SK-N-SH (cell line): ENCODE measurements at regions not wholly inside any gene's neighbourhood (a gene's known extent, or its start where the extent isn't known, plus 50 kb on each side); places are given as distances from the start of the nearest gene placed in this dataset.

Source experiments
- CTCF ChIA-PET: fragments of 300-600, 350-600 bp; formaldehyde crosslinking; extraction: SDS; loops from one replicate; lab custom pipeline; 2021; lab: Yijun Ruan, JAX
- POLR2A ChIA-PET: fragments of 350-600 bp; sonication (Branson Sonifier 250); formaldehyde crosslinking; extraction: SDS; loops from one replicate; lab custom pipeline; 2020; ENCODE audit warnings: antibody characterized with exemption, inconsistent platforms; lab: Yijun Ruan, JAX
- DNase-seq: peaks from one replicate; pipeline ENCODE4 v3.0.0; 2012
- H2AFZ ChIP-seq: fragments of 200-600 bp; sonication (generic); 2 replicates; pipeline ENCODE4 v1.8.1; 2016; ENCODE audit warnings: antibody characterized with exemption, mild to moderate bottlenecking, low read depth
- H3F3A ChIP-seq: fragments of 200-600 bp; sonication (generic); replicated peaks from 2 replicates; pipeline ENCODE3; 2016; ENCODE audit warnings: antibody characterized with exemption, mild to moderate bottlenecking; ENCODE audit not compliant: insufficient read depth
- H3K27ac ChIP-seq, 2 experiments: fragments of 200-500 bp in 1 of 2; fragments of 200-600 bp in 1 of 2; sonication (Bioruptor generic) in 1 of 2; sonication (generic), shearing (Covaris generic) in 1 of 2; 2 replicates each; pipeline versions ENCODE4 v1.5.1 to v1.6.1; 2014 to 2016; ENCODE audit warnings: low read depth in 2 of 2, inconsistent platforms in 1 of 2, low read length in 1 of 2, mild to moderate bottlenecking in 1 of 2, mixed read lengths in 1 of 2
- H3K27me3 ChIP-seq: fragments of 200-600 bp; sonication (generic), shearing (Covaris generic); 2 replicates; pipeline ENCODE4 v1.6.1; 2016; ENCODE audit warnings: mixed run types; ENCODE audit not compliant: insufficient read depth
- H3K36me3 ChIP-seq, 2 experiments: fragments of 200-500 bp in 1 of 2; fragments of 200-600 bp in 1 of 2; sonication (Bioruptor generic) in 1 of 2; sonication (generic) in 1 of 2; replicated peaks in 1 of 2; 2 replicates each; pipeline versions ENCODE3 to v1.5.1; 2014 to 2016; ENCODE audit warnings: low read length in 1 of 2, mild to moderate bottlenecking in 1 of 2; ENCODE audit not compliant: insufficient read depth in 2 of 2, control insufficient read depth in 1 of 2
- H3K4me1 ChIP-seq, 2 experiments: fragments of 200-500 bp in 1 of 2; fragments of 200-600 bp in 1 of 2; sonication (Bioruptor generic) in 1 of 2; sonication (generic), shearing (Covaris generic) in 1 of 2; 2 replicates each; pipeline versions ENCODE4 v1.5.1 to v1.6.1; 2014 to 2016; ENCODE audit warnings: low read depth in 1 of 2, low read length in 1 of 2, mixed run types in 1 of 2; ENCODE audit not compliant: insufficient read depth in 2 of 2, control insufficient read depth in 1 of 2
- H3K4me2 ChIP-seq: fragments of 200-600 bp; sonication (generic), shearing (Covaris generic); 2 replicates; pipeline ENCODE4 v1.6.1; 2017; ENCODE audit warnings: mixed run types
- H3K4me3 ChIP-seq, 2 experiments: fragments of 200-500 bp in 1 of 2; fragments of 200-600 bp in 1 of 2; sonication (Bioruptor generic) in 1 of 2; sonication (generic), shearing (Covaris generic) in 1 of 2; 2 replicates each; pipeline versions ENCODE4 v1.5.1 to v1.8.1; 2014 to 2016; ENCODE audit warnings: low read depth in 2 of 2, inconsistent platforms in 1 of 2, low read length in 1 of 2, mild to moderate bottlenecking in 1 of 2, mixed read lengths in 1 of 2, moderate library complexity in 1 of 2
- H3K79me2 ChIP-seq: fragments of 200-600 bp; sonication (generic); 2 replicates; pipeline ENCODE4 v1.8.1; 2017; ENCODE audit warnings: mild to moderate bottlenecking; ENCODE audit not compliant: insufficient read depth
- H3K9ac ChIP-seq: fragments of 200-600 bp; sonication (generic); 2 replicates; pipeline ENCODE4 v1.6.1; 2017; ENCODE audit warnings: mixed run types
- H3K9me2 ChIP-seq: fragments of 200-600 bp; sonication (generic); 2 replicates; pipeline ENCODE4 v1.6.1; 2017; ENCODE audit warnings: mixed run types
- H3K9me3 ChIP-seq: fragments of 200-600 bp; sonication (generic); 2 replicates; pipeline ENCODE4 v1.6.1; 2017; ENCODE audit warnings: mixed run types, mild to moderate bottlenecking, moderate library complexity
- H4K20me1 ChIP-seq: fragments of 200-600 bp; sonication (generic); 2 replicates; pipeline ENCODE4 v1.6.1; 2017; ENCODE audit warnings: mild to moderate bottlenecking, mixed run types; ENCODE audit not compliant: insufficient read depth
- CHD2 ChIP-seq: fragments of 150-350 bp; IDR thresholded peaks from 2 replicates; pipeline ENCODE4 v1.6.1; 2018; ENCODE audit warnings: low read length; ENCODE audit not compliant: partially characterized antibody
- CTCF ChIP-seq: fragments of 200-600 bp; sonication (generic); IDR thresholded peaks from 2 replicates; pipeline ENCODE4 v1.6.1; 2017; ENCODE audit warnings: antibody characterized with exemption, mild to moderate bottlenecking, moderate library complexity
- ELF1 ChIP-seq: IDR thresholded peaks from 2 replicates; pipeline ENCODE4 v1.4.0; 2012
- FOSL2 ChIP-seq: IDR thresholded peaks from 2 replicates; pipeline ENCODE4 v1.4.0; 2012; ENCODE audit warnings: low read depth, mild to moderate bottlenecking, moderate library complexity, borderline replicate concordance
- FOXJ3 ChIP-seq: sonication (generic); formaldehyde crosslinking; IDR thresholded peaks from 2 replicates; pipeline ENCODE4 v1.5.1; 2020; ENCODE audit warnings: mild to moderate bottlenecking, missing genetic modification reagents
- IRF3 ChIP-seq: fragments of 150-350 bp; IDR thresholded peaks from 2 replicates; pipeline ENCODE4 v1.6.1; 2016; ENCODE audit warnings: mild to moderate bottlenecking, low read depth, low read length
- JUND ChIP-seq: IDR thresholded peaks from 2 replicates; pipeline ENCODE4 v1.4.0; 2012
- MXI1 ChIP-seq: IDR thresholded peaks from 2 replicates; pipeline ENCODE4 v1.6.1; 2012; ENCODE audit warnings: mild to moderate bottlenecking, low read depth, low read length, improper control_type of control experiment
- NFIC ChIP-seq: IDR thresholded peaks from 2 replicates; pipeline ENCODE4 v1.4.0; 2012; ENCODE audit warnings: borderline replicate concordance
- NRF1 ChIP-seq: IDR thresholded peaks from 2 replicates; pipeline ENCODE4 v1.6.1; 2012; ENCODE audit warnings: low read depth, mild to moderate bottlenecking, low read length
- POLR2AphosphoS5 ChIP-seq: IDR thresholded peaks from 2 replicates; pipeline ENCODE4 v1.6.1; 2012; ENCODE audit warnings: low read depth, low read length
- RAD21 ChIP-seq: IDR thresholded peaks from 2 replicates; pipeline ENCODE4 v1.6.1; 2012; ENCODE audit warnings: mild to moderate bottlenecking, low read length
- RCOR1 ChIP-seq: fragments of 150-350 bp; IDR thresholded peaks from 2 replicates; pipeline ENCODE4 v1.6.1; 2017; ENCODE audit warnings: antibody characterized with exemption, low read length
- REST ChIP-seq: IDR thresholded peaks from 2 replicates; pipeline ENCODE4 v1.6.1; 2012; ENCODE audit warnings: mild to moderate bottlenecking, low read depth, low read length, moderate library complexity
- RFX5 ChIP-seq: IDR thresholded peaks from 2 replicates; pipeline ENCODE4 v1.6.1; 2012; ENCODE audit warnings: mild to moderate bottlenecking, improper control_type of control experiment, low read length
- TAF1 ChIP-seq: IDR thresholded peaks from 2 replicates; pipeline ENCODE4 v1.6.1; 2012; ENCODE audit warnings: low read depth, mild to moderate bottlenecking, low read length, moderate library complexity, borderline replicate concordance
- TCF12 ChIP-seq: IDR thresholded peaks from 2 replicates; pipeline ENCODE4 v1.4.0; 2012
- TEAD4 ChIP-seq: IDR thresholded peaks from 2 replicates; pipeline ENCODE4 v1.4.0; 2012; ENCODE audit warnings: mild to moderate bottlenecking, borderline replicate concordance; ENCODE audit not compliant: insufficient read depth
- USF2 ChIP-seq: fragments of 150-350 bp; IDR thresholded peaks from 2 replicates; pipeline ENCODE4 v1.6.1; 2017; ENCODE audit warnings: antibody characterized with exemption, low read length, low read depth, borderline replicate concordance
- ZBTB33 ChIP-seq: IDR thresholded peaks from 2 replicates; pipeline ENCODE4 v1.4.0; 2012; ENCODE audit warnings: low read depth, borderline replicate concordance
- WGBS: methylation state at CpG from one replicate; pipeline ENCODE4 v1.1.6; 2017; ENCODE audit warnings: low lambda C conversion rate; 5-methylcytosine and 5-hydroxymethylcytosine counted together

GRCh38 chr2:115946891-115947290 is 1504.5 kb downstream of the DPP10 start:
- ChIA-PET POLR2A (no interaction called here), CTCF (no interaction called here)
- no peak for DNase-seq
- Histone ChIP-seq H3F3A (no peaks in the 10 kb centered on the region), H3K36me3 (no peaks in the 10 kb centered on the region), H3K79me2 (no peaks in the 10 kb centered on the region), H3K27me3 (no peaks in the 10 kb centered on the region), H3K4me2 (no peak overlapping the region), H3K27ac (no peak overlapping the region), H2AFZ (no peak overlapping the region), H3K9ac (no peak overlapping the region), H3K9me2 (no peaks in the 10 kb centered on the region), H3K4me1 (no peaks in the 10 kb centered on the region), H3K9me3 (no peaks in the 10 kb centered on the region), H3K4me3 (no peak overlapping the region), H4K20me1 (no peaks in the 10 kb centered on the region)
- TF ChIP-seq RCOR1 (no peak), FOXJ3 (CRISPR knock-in tag) (no peak), TEAD4 (no peak), TAF1 (no peak)
- WGBS: 18% methylated on average over 2 of the region's 2 CpGs

GRCh38 chr2:115976916-115977315 is 1534.5 kb downstream of the DPP10 start:
- no peak for DNase-seq
- Histone ChIP-seq H3K9me2 (no peaks in the 10 kb centered on the region), H3K9me3 (peaks cover 5% of the 10 kb centered on the region), H3K4me2 (no peak overlapping the region), H4K20me1 (no peaks in the 10 kb centered on the region), H3K4me3 (no peak overlapping the region), H3K9ac (no peak overlapping the region), H2AFZ (no peak overlapping the region), H3K27me3 (no peaks in the 10 kb centered on the region), H3K27ac (no peak overlapping the region), H3K36me3 (no peaks in the 10 kb centered on the region), H3K4me1 (no peaks in the 10 kb centered on the region), H3K79me2 (no peaks in the 10 kb centered on the region), H3F3A (no peaks in the 10 kb centered on the region)
- ChIA-PET CTCF (no interaction called here), POLR2A (no interaction called here)
- 15% methylated on average over 1 of the region's 1 CpG for WGBS
- TF ChIP-seq TEAD4: no peak
- TF ChIP-seq NRF1: no peak
- no peak for TF ChIP-seq JUND
- no peak for TF ChIP-seq TCF12
- no peak for TF ChIP-seq CHD2
- TF ChIP-seq FOSL2: no peak
- TF ChIP-seq IRF3: no peak
- TF ChIP-seq ZBTB33: no peak
- TF ChIP-seq NFIC: no peak
- TF ChIP-seq RAD21: no peak
- TF ChIP-seq ELF1: no peak
- no peak for TF ChIP-seq CTCF
- TF ChIP-seq MXI1: no peak
- TF ChIP-seq POLR2AphosphoS5: no peak
- no peak for TF ChIP-seq USF2
- no peak for TF ChIP-seq RFX5
- no peak for TF ChIP-seq REST
